Muscle layer of duodenum (tissue), 2 donors: ENCODE measurements at regions not wholly inside any gene's neighbourhood (a gene's known extent, or its start where the extent isn't known, plus 50 kb on each side); places are given as distances from the start of the nearest gene placed in this dataset.
"Not testable (repeated sequence)": the region's sequence is repeated elsewhere in the genome, so short reads cannot be mapped to it uniquely, and the experiment has no call there.

Source experiments
- H3K27ac ChIP-seq: one replicate; pipeline ENCODE4 v1.7.0; 2013; ENCODE audit warnings: mild to moderate bottlenecking, low read length
- H3K27me3 ChIP-seq: one replicate; pipeline ENCODE4 v1.7.0; 2013; ENCODE audit warnings: low read depth, mild to moderate bottlenecking, control low read depth, low read length
- H3K36me3 ChIP-seq, 2 donors: one replicate each; pipeline ENCODE4 v1.7.0; 2013; ENCODE audit warnings: low read length in 2 of 2, control low read depth in 1 of 2, mild to moderate bottlenecking in 1 of 2; ENCODE audit not compliant: insufficient read depth in 2 of 2, control insufficient read depth in 1 of 2
- H3K4me1 ChIP-seq, 2 donors: one replicate each; pipeline ENCODE4 v1.7.0; 2013; ENCODE audit warnings: low read length in 2 of 2, mild to moderate bottlenecking in 2 of 2, control low read depth in 1 of 2, moderate library complexity in 1 of 2; ENCODE audit not compliant: insufficient read depth in 2 of 2, control insufficient read depth in 1 of 2
- H3K4me3 ChIP-seq, 2 donors: one replicate each; pipeline ENCODE4 v1.7.0; 2013; ENCODE audit warnings: low read length in 2 of 2, low read depth in 1 of 2, mild to moderate bottlenecking in 1 of 2
- H3K9me3 ChIP-seq, 2 donors: one replicate each; pipeline ENCODE4 v1.7.0; 2013; ENCODE audit warnings: low read length in 2 of 2, control low read depth in 1 of 2, mild to moderate bottlenecking in 1 of 2; ENCODE audit not compliant: control insufficient read depth in 1 of 2
- donor health status: healthy.

GRCh38 chr18:14321217-14321616 lies 189.0 kb upstream of the ZNF519 start:
- H3K4me1 ChIP-seq, H3K4me3 ChIP-seq, H3K9me3 ChIP-seq, H3K27me3 ChIP-seq, H3K36me3 ChIP-seq, H3K27ac ChIP-seq: not testable (repeated sequence)

DNA sequence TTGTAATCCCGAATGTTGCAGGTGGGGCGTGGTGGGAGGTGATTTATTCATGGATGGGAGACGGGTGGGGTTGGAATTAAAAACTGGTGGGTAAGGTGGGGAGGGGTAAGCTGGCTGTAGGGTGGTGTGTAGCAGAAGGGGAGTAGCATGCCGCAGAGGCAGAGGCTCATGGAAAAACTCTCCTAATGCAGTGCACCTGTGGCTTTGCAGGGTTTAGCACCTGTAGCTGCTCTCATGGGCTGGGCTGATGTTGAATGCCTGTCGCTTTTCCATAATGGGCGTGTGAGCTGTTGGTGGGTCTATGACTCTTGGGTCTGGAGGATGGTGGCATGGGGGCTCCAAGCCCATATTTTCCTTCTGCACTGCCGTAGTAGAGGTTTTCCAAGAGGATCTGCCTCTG lies 169.0 kb upstream of the ZNF519 start:
- not testable (repeated sequence) for H3K4me1 ChIP-seq, H3K36me3 ChIP-seq, H3K27me3 ChIP-seq, H3K9me3 ChIP-seq, H3K4me3 ChIP-seq, H3K27ac ChIP-seq

GRCh38 chr18:14295081-14295480 lies 162.8 kb upstream of the ZNF519 start:
- not testable (repeated sequence) for H3K27ac ChIP-seq, H3K36me3 ChIP-seq, H3K4me1 ChIP-seq, H3K27me3 ChIP-seq, H3K9me3 ChIP-seq, H3K4me3 ChIP-seq

DNA sequence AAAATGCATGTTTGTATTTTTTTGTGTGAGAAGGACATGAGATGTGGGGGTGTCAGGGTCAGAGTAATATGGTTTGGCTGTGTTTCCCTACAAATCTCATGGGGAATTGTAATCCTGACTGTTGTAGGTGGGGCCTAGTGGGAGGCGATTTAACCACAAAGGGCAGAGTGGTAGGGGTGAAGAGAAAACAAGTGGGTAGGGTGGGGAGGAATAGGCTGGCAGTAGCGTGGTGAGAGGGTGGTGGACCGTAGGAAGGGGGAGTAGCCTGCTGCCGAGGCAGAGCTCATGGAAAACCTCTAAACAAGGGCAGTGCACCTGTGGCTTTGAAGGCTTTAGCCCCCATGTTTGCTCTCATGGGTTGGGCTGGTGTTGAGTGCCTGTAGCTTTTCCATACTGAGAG lies 152.8 kb upstream of the ZNF519 start:
- Histone ChIP-seq H3K4me3 (no peak overlapping the region), H3K27ac (no peak overlapping the region), H3K27me3 (no peaks in the 10 kb centered on the region), H3K4me1 (no peaks in the 10 kb centered on the region), H3K9me3 (no peaks in the 10 kb centered on the region), H3K36me3 (no peaks in the 10 kb centered on the region)

GRCh38 chr18:14275391-14275790 lies 143.2 kb upstream of the ZNF519 start:
- H3K4me1 ChIP-seq, H3K4me3 ChIP-seq, H3K9me3 ChIP-seq, H3K36me3 ChIP-seq, H3K27ac ChIP-seq, H3K27me3 ChIP-seq: not testable (repeated sequence)

DNA sequence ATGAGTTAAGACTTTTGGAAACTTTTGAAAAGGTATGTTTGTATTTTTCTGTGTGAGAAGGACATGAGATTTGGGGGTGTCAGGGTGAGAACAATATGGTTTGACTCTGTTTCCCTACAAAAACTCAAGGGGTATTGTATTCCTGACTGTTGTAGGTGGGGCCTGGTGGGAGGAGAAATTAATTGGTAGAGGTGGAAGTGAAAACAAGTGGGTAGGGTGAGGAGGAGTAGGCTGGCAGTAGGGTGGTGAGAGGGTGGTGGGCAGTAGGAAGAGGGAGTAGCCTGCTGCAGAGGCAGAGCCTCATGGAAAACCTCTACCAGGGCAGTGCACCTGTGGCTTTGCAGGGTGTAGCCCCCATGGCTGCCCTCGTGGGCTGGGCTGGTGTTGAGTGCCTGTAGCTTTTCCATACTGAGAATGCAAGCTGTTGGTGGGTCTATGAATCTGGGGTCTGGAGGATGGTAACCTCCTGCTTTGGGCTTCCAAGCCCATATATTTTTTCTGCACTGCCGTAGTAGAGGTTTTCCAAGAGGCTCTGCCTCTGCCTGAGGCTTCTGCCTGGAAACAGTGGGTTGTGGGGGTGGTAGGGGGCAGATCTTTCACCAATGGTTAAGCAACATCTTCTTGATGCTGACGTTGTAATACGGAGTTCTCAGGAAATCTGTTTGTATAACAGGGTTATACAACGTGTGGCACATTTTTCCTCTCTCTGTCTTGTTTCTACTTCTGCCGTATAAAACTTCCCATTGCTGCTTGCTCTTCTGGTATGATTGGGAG lies 133.6 kb upstream of the ZNF519 start:
- not testable (repeated sequence) for H3K27ac ChIP-seq, H3K36me3 ChIP-seq, H3K4me1 ChIP-seq, H3K27me3 ChIP-seq, H3K9me3 ChIP-seq, H3K4me3 ChIP-seq

GRCh38 chr18:14262786-14263185 lies 130.6 kb upstream of the ZNF519 start:
- H3K36me3 ChIP-seq = not testable (repeated sequence)

GRCh38 chr18:14250084-14250677 lies 117.9 kb upstream of the ZNF519 start:
- not testable (repeated sequence) for H3K4me3 ChIP-seq, H3K27me3 ChIP-seq, H3K27ac ChIP-seq

More at GRCh38 chr18:14262786-14263185, 130.6 kb upstream of the ZNF519 start:
- not testable (repeated sequence) for H3K27ac ChIP-seq, H3K9me3 ChIP-seq, H3K4me3 ChIP-seq, H3K27me3 ChIP-seq, H3K4me1 ChIP-seq

DNA sequence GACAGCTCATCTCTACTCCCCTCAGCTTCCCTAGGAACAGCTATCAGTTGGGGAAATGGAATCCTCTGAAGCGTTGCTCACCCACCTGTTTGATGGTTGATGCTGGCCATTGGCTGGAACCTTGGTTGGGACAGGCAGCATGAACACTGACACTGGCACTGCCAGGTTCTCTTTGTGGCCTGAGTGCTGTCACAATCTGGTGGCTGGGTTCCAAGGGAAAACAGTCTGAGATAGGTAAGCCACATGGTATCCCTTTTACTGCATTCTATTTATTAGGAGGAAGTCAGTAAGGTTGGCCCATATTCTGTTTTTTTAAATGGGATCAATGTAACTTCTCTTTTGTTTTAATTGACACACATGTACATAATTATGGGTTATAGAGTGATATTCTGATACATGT lies 107.0 kb upstream of the ZNF519 start:
- H3K27me3 ChIP-seq, H3K4me3 ChIP-seq, H3K36me3 ChIP-seq, H3K27ac ChIP-seq, H3K4me1 ChIP-seq, H3K9me3 ChIP-seq: not testable (repeated sequence)

More at GRCh38 chr18:14250084-14250677, 117.9 kb upstream of the ZNF519 start:
- not testable (repeated sequence) for H3K36me3 ChIP-seq, H3K9me3 ChIP-seq, H3K4me1 ChIP-seq

DNA sequence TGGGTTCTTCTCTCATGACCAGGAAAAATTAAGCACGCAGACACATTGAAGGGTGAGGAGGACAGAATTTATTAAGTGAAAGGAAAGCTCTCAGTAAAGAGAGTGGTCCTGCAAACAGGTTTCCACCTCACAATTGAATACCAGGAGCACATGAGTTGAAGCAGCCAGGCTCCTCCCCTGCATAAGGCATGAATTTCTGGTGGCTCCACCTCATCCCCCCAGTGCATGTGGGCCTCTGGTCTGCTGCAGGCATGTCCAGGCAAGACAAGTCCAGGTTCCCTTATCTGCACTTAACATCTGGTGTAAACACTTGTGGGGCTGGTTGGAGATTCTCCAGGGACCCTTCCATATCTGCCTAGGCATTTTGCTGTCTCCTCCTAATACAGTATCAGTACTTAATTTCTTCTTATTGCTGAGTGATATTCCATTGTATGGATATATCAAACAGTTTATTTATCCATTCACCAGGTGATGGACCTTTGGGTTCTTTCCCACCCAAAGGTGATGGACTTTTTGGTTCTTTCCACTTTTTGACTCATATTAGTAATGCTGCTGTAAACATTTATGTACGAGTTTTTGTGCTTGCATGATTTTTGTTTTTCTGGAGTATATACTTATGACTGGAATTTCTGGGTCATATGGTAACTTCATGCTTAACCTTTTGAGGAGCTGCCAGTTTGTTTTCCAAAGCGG lies 104.3 kb upstream of the ZNF519 start:
- H3K27ac ChIP-seq, H3K36me3 ChIP-seq, H3K9me3 ChIP-seq, H3K27me3 ChIP-seq, H3K4me1 ChIP-seq, H3K4me3 ChIP-seq: not testable (repeated sequence)

DNA sequence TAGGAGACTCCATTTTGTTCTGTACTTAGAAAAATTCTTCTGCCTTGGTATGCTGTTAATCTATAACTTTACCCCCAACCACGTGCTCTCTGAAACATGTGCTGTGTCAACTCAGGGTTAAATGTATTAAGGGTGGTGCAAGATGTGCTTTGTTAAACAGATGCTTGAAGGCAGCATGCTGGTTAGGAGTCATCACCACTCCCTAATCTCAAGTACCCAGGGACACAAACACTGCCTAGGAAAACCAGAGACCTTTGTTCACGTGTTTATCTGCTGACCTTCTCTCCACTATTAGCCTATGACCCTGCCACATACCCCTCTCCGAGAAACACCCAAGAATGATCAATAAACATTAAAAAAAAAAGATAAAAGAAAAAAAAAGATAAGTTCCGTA lies 93.0 kb upstream of the ZNF519 start:
- not testable (repeated sequence) for H3K27me3 ChIP-seq, H3K36me3 ChIP-seq, H3K4me1 ChIP-seq, H3K27ac ChIP-seq, H3K9me3 ChIP-seq, H3K4me3 ChIP-seq
